ENCODE measurements at regions not wholly inside any gene's neighbourhood (a gene's known extent, or its start where the extent isn't known, plus 50 kb on each side); places are given as distances from the start of the nearest gene placed in this dataset.

DNA sequence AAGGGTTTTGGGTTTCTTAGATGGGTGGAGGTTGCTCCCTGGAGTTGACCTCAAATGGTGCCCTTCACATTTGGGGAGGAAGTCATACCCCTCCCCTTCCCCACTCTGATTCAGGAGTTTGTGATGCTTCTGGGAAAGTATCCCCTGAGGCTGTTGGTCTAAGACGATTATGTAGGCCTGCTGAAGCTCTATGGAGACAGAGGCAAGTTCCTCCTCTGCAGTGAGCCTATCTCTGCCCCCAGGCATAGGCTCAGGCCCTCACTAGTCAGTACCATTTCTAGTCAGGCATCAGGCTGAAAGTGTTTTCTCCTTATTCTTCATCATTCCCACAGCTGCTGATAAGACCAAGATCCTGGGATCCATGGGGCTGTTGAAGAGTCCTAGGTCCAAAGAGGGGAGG lies 271.6 kb upstream of the NUDT12 start:
- TF ChIP-seq, protein P1, sequence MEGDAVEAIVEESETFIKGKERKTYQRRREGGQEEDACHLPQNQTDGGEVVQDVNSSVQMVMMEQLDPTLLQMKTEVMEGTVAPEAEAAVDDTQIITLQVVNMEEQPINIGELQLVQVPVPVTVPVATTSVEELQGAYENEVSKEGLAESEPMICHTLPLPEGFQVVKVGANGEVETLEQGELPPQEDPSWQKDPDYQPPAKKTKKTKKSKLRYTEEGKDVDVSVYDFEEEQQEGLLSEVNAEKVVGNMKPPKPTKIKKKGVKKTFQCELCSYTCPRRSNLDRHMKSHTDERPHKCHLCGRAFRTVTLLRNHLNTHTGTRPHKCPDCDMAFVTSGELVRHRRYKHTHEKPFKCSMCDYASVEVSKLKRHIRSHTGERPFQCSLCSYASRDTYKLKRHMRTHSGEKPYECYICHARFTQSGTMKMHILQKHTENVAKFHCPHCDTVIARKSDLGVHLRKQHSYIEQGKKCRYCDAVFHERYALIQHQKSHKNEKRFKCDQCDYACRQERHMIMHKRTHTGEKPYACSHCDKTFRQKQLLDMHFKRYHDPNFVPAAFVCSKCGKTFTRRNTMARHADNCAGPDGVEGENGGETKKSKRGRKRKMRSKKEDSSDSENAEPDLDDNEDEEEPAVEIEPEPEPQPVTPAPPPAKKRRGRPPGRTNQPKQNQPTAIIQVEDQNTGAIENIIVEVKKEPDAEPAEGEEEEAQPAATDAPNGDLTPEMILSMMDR (IDR thresholded peaks at IDR 0.05) = no peak
- TF ChIP-seq EZH2 (IDR thresholded peaks at IDR 0.05; ENCODE audit: borderline replicate concordance, insufficient read depth, low read depth, low read length, poor library complexity, severe bottlenecking) = no peak
